Hematopoietic multipotent progenitor cell treated with erythropoietin and hydrocortisone succinate and interleukin-3 and kit ligand, for 6 days (in vitro differentiated cells): ENCODE measurements at regions not wholly inside any gene's neighbourhood (a gene's known extent, or its start where the extent isn't known, plus 50 kb on each side); places are given as distances from the start of the nearest gene placed in this dataset.
"Not testable (repeated sequence)": the region's sequence is repeated elsewhere in the genome, so short reads cannot be mapped to it uniquely, and the experiment has no call there.

Experiments used
- DNase-seq: peaks from one replicate; pipeline ENCODE4 v3.0.0-alpha.2; 2015

- DNase-seq: no peak
These were observed 106.8 kb upstream of the PDE10A start for GRCh38 chr6:165769884-165770283.

- DNase-seq: no peak
These were observed 106.4 kb upstream of the PDE10A start for GRCh38 chr6:165769401-165769800.

DNA sequence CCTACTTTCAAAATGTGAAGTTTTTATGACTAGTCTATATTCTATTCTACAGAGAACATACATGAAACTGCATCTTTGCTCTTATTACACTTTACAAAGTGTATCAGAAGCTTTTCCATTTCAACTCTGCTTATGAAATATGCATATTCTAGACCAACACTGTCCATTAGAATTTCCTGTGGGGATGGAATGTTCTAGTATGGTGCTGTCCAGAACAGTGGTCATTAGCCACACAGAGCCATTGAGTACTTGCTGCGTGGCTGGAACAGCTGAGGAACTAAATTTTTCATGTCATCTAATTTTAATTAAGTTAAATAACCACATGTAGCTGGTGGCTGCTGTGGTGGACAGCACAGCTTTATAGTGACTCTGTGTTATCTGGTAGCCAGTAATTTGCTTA, 105.9 kb upstream of the PDE10A start:
- DNase-seq: no peak

DNA sequence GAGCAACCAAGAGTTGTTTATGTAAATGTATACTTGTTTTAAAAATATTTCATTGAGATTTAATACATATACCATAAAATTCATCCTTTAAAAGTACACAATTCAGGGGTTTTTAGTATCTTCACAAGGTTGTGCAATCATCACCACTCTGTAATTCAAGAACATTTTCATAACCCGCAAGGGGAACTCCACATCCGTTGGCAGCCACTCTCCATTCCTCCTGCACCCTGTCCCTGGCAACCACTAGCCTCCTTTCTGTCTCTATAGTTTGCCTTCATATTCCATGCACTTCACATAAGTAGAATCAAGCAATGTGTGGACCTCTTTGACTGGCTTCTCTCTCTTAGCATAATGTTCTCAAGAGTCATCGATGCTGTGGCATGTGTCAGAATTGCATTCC, 104.2 kb upstream of the PDE10A start:
- no peak for DNase-seq

DNA sequence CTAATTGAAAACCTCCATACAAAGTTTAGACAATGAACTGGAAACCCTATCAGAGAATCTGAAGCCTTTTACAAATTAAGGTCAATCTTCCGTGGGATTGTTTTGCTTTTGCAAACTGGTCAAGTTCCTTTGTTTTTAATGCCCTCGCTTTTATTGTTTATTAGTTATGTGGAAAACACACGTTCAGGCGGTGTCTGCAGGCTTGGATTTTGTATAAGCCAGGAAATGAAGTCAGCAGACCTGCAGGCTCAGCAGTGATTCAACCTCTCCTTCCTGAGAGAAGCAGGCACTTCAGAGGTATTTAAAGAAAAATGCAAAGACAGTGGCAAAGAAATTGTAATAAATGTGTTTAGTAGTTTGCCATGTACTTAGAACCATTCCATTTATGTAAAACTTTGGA, 103.4 kb upstream of the PDE10A start:
- DNase-seq: no peak

GRCh38 chr6:165766026-165766425, 103.0 kb upstream of the PDE10A start:
- DNase-seq: no peak

DNA sequence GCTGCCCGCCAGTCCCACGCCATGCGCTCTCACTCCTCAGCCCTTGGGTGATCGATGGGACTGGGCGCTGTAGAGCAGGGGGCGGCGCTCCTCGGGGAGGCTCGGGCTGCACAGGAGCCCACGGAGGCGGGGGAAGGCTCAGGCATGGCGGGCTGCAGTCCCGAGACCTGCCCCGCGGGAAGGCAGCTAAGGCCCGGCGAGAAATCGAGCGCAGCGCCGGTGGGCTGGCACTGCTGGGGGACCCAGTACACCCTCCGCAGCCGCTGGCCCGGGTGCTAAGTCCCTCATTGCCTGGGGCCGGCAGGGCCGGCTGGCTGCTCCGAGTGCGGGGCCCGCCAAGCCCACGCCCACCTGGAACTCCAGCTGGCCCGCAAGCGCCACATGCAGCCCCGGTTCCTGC, 102.2 kb upstream of the PDE10A start:
- DNase-seq: not testable (repeated sequence)

GRCh38 chr6:165762876-165763275, 99.8 kb upstream of the PDE10A start:
- DNase-seq: no peak

DNA sequence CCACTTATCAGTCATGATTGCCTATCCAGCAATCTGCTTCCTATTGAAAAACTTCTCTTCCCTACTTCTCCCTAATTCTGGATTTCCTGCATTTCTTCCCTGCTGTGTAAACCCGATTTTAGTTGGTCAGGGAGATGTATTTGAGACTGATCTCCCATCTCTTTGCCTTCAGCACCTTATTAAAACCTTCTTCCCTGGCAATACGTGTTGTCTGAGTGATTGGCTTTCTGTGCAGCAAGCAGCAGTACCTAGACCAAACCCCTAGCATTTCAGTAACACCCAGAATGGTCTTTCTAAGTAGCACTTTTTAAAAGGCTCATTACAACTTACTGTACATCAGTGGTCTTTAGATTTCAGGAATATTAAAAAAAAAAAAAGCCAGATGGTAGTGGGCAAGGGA, 99.1 kb upstream of the PDE10A start:
- DNase-seq: no peak

GRCh38 chr6:165760803-165761185, 97.8 kb upstream of the PDE10A start:
- DNase-seq: no peak

GRCh38 chr6:165760126-165760802, 97.2 kb upstream of the PDE10A start:
- no peak for DNase-seq

- no peak for DNase-seq
These were observed 95.4 kb upstream of the PDE10A start for GRCh38 chr6:165758441-165758840.

- no peak for DNase-seq
These were observed 92.5 kb upstream of the PDE10A start for GRCh38 chr6:165755583-165755982.

DNA sequence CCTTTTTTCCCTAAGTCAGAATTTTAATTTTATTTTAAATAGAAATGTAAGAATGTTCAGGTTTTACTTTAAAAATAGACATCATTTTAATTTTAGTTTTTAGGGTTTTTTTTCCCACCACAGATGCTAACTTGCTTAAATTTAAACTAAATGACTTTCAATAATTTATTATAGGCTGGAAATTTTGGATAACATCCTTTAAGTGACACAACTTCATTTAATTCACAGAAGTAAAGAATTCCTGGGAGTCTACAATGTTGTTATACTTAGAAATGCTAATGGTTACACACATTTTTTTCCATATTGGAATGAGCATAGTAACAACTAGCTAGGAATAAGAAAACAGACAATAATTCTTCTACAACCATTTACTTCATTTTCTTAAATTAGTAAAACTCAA, 90.5 kb upstream of the PDE10A start:
- no peak for DNase-seq

- no peak for DNase-seq
These were observed 89.4 kb upstream of the PDE10A start for GRCh38 chr6:165752451-165752850.

- no peak for DNase-seq
These were observed 88.4 kb upstream of the PDE10A start for GRCh38 chr6:165751486-165751885.

GRCh38 chr6:165749163-165749562, 86.1 kb upstream of the PDE10A start:
- no peak for DNase-seq

DNA sequence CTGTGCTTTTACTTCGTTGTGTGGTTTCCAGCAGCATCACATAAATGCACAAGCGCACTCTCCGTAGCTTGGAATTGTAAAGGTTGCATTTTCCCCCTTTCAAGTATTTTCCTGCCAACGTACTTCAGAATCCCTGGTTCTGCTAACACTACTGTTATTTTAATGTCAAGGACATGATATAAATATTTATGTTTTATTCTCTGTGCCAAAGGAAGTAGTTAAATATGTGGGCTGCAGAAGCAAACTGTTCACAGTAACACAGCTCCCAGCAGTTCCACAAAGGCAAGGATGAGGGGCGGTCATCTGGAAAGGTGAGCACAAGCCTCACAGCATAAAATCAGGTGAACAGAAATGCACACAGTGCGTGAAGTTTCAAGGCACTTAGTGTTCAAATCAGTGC, 85.3 kb upstream of the PDE10A start:
- DNase-seq: no peak

DNA sequence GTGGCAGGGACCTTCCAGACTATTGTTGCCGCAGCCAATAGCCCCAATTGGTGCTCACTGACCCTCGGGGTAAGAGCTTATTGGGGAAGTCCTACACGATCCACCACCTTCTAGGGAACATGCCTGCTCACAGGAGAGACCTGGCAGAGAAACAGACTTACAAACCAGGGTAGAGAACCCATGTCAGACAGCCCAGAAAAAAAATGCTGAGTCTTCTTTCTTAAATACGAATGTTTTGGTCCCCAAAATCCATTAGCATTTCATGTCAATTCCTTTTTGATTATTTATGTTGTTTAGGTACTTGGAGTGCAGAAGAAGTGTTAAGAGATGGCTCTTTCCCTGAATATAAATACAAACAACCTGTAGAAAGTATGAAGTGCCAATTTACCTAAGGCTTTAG, 84.9 kb upstream of the PDE10A start:
- DNase-seq: no peak

- DNase-seq: no peak
These were observed 83.3 kb upstream of the PDE10A start for GRCh38 chr6:165746331-165746730.

- DNase-seq: no peak
These were observed 82.5 kb upstream of the PDE10A start for GRCh38 chr6:165745492-165745891.

- DNase-seq: no peak
These were observed 81.7 kb upstream of the PDE10A start for GRCh38 chr6:165744555-165745228.

GRCh38 chr6:165743366-165743898, 80.4 kb upstream of the PDE10A start:
- DNase-seq: no peak

DNA sequence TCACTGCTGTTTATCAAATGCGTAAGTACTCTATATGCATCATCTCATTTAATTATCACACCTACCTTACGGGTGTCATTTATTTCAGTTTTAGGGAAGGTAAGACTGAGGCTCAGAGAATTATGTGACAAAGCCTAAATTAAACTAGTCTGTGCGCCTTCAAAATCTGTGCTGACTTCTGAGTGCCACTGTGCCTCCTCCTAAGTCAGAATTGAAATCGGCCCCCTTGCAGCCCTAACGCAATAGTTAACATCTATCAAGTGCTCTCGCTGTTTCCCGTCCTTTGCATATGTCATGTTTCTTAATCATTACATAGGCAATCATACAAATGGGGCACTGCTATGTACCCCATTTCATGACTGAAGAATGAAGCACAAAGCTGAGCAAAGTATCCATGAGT, 79.0 kb upstream of the PDE10A start:
- no peak for DNase-seq

GRCh38 chr6:165737396-165737795, 74.4 kb upstream of the PDE10A start:
- DNase-seq: no peak
